GM12878 (cell line): ENCODE measurements at regions not wholly inside any gene's neighbourhood (a gene's known extent, or its start where the extent isn't known, plus 50 kb on each side); places are given as distances from the start of the nearest gene placed in this dataset.

Source experiments
- ATAC-seq: fragments of 200-7000 bp; cut with Tn5 transposase; 3 replicates; pipeline ENCODE4 v1.9.1; 2020; ENCODE audit warnings: mild to moderate bottlenecking, moderate library complexity
- BruUV-seq: library from RNA; stranded (reverse); fragments of 400-500 nt; replicated peaks from 2 replicates; lab custom pipeline; 2021; lab: Mats Ljungman, UMichigan
- CTCF ChIA-PET: fragments of 300-600 bp; sonication (Branson Sonifier 250); formaldehyde crosslinking; extraction: SDS; loops from one replicate; lab custom pipeline; 2021; ENCODE audit warnings: inconsistent platforms; lab: Yijun Ruan, JAX
- POLR2A ChIA-PET: fragments of 350-600 bp; formaldehyde crosslinking; extraction: SDS; loops from one replicate; lab custom pipeline; 2021; ENCODE audit warnings: inconsistent platforms; lab: Charles Lee
- RAD21 ChIA-PET: fragments of 300-600 bp; sonication (Branson Sonifier 250); formaldehyde crosslinking; loops from one replicate; lab custom pipeline; 2023; ENCODE audit warnings: antibody characterized with exemption; ENCODE audit not compliant: unreplicated experiment; lab: Charles Lee
- SMC1A ChIA-PET: fragments of 300-600 bp; sonication (Branson Sonifier 250); formaldehyde crosslinking; loops from one replicate; lab custom pipeline; 2023; ENCODE audit not compliant: unreplicated experiment, uncharacterized antibody; lab: Charles Lee
- DNase-seq: peaks from one replicate; pipeline ENCODE4 v3.0.0-alpha.2; 2011; ENCODE audit warnings: low read depth, low spot score
- FAIRE-seq: peaks from 3 replicates; lab custom pipeline; 2011; peaks lifted over from hg19 to GRCh38; lab: Jason Lieb, UNC
- H2AFZ ChIP-seq: 2 replicates; pipeline ENCODE4 v1.6.0; 2011; ENCODE audit warnings: low read depth, low read length, control low read depth; ENCODE audit not compliant: control insufficient read depth
- H3K27ac ChIP-seq: 2 replicates; pipeline ENCODE4 v1.5.1; 2011; ENCODE audit warnings: control low read depth; ENCODE audit not compliant: control insufficient read depth, insufficient read depth
- H3K27me3 ChIP-seq, 2 experiments: replicated peaks in 1 of 2; 2 replicates each; pipeline versions ENCODE4 v1.6.0 to v1.6.1; 2011; ENCODE audit warnings: low read length in 1 of 2; ENCODE audit not compliant: control insufficient read depth in 2 of 2, insufficient read depth in 2 of 2
- H3K36me3 ChIP-seq, 2 experiments: 2 replicates each; pipeline ENCODE4 v1.5.1; 2011; ENCODE audit warnings: low read length in 1 of 2; ENCODE audit not compliant: control insufficient read depth in 2 of 2, insufficient read depth in 2 of 2
- H3K4me1 ChIP-seq: 2 replicates; pipeline ENCODE4 v1.6.1; 2011; ENCODE audit warnings: mild to moderate bottlenecking, low read length, moderate library complexity, mixed read lengths; ENCODE audit not compliant: control insufficient read depth, insufficient read depth
- H3K4me2 ChIP-seq: 2 replicates; pipeline ENCODE4 v1.6.0; 2011; ENCODE audit warnings: control low read depth; ENCODE audit not compliant: control insufficient read depth, insufficient read depth
- H3K4me3 ChIP-seq: fragments of 200-600 bp; sonication (generic); 2 replicates; pipeline ENCODE4 v1.5.1; 2016
- H3K79me2 ChIP-seq: 2 replicates; pipeline ENCODE4 v1.6.0; 2011; ENCODE audit warnings: low read length; ENCODE audit not compliant: control insufficient read depth, insufficient read depth
- H3K9ac ChIP-seq: 2 replicates; pipeline ENCODE4 v1.8.0; 2011; ENCODE audit warnings: low read length, control low read depth, mixed read lengths; ENCODE audit not compliant: control insufficient read depth, insufficient read depth
- H3K9me3 ChIP-seq: replicated peaks from 3 replicates; pipeline ENCODE4 v1.5.1; 2011; ENCODE audit warnings: mild to moderate bottlenecking, low read length; ENCODE audit not compliant: control insufficient read depth, insufficient read depth
- H4K20me1 ChIP-seq: 2 replicates; pipeline ENCODE4 v1.6.0; 2011; ENCODE audit not compliant: control insufficient read depth, insufficient read depth
- BCL11A ChIP-seq: IDR thresholded peaks from 2 replicates; pipeline ENCODE4 v1.6.1; 2011; ENCODE audit warnings: low read depth, low read length
- BRCA1 ChIP-seq: IDR thresholded peaks from 2 replicates; pipeline ENCODE4 v1.6.1; 2011; ENCODE audit warnings: low read depth, low read length, improper control_type of control experiment
- CHD4 ChIP-seq: fragments of 200-600 bp; sonication (generic); IDR thresholded peaks from 2 replicates; pipeline ENCODE4 v1.6.1; 2016; ENCODE audit warnings: mild to moderate bottlenecking
- E2F8 ChIP-seq: fragments of 450-650 bp; IDR thresholded peaks from 2 replicates; pipeline ENCODE4 v1.6.1; 2018; ENCODE audit warnings: mild to moderate bottlenecking, low read depth, moderate library complexity; ENCODE audit not compliant: partially characterized antibody
- GABPA ChIP-seq: IDR thresholded peaks from 2 replicates; pipeline ENCODE4 v1.6.1; 2014; ENCODE audit warnings: antibody characterized with exemption, low read depth, mild to moderate bottlenecking, inconsistent platforms
- IKZF2 ChIP-seq, 2 experiments: fragments of 450-650 bp; IDR thresholded peaks; 2 replicates each; pipeline ENCODE4 v1.6.1; 2017; ENCODE audit warnings: mild to moderate bottlenecking in 2 of 2, moderate library complexity in 2 of 2
- IRF3 ChIP-seq: fragments of 450-650 bp; IDR thresholded peaks from 2 replicates; pipeline ENCODE4 v1.6.1; 2014; ENCODE audit warnings: mild to moderate bottlenecking
- MTA3 ChIP-seq: IDR thresholded peaks from 2 replicates; pipeline ENCODE4 v1.6.1; 2012; ENCODE audit warnings: low read length, inconsistent platforms, borderline replicate concordance
- RB1 ChIP-seq: fragments of 450-650 bp; formaldehyde crosslinking; IDR thresholded peaks from 2 replicates; pipeline ENCODE4 v1.6.1; 2017; ENCODE audit warnings: mild to moderate bottlenecking, borderline replicate concordance
- SMAD1 ChIP-seq: fragments of 450-650 bp; IDR thresholded peaks from 2 replicates; pipeline ENCODE4 v1.6.1; 2018; ENCODE audit warnings: mild to moderate bottlenecking, low read depth; ENCODE audit not compliant: partially characterized antibody
- SREBF2 ChIP-seq: IDR thresholded peaks from 2 replicates; pipeline ENCODE4 v1.6.1; 2012; ENCODE audit warnings: mild to moderate bottlenecking, low read length
- SUPT20H ChIP-seq: IDR thresholded peaks from 2 replicates; pipeline ENCODE4 v1.6.1; 2011; ENCODE audit warnings: low read depth, mild to moderate bottlenecking, low read length, moderate library complexity, borderline replicate concordance; ENCODE audit not compliant: control insufficient read depth
- SUZ12 ChIP-seq: fragments of 200-600 bp; sonication (generic); IDR thresholded peaks from one replicate; pipeline ENCODE4 v1.6.1; 2018; ENCODE audit warnings: antibody characterized with exemption, mild to moderate bottlenecking; ENCODE audit not compliant: unreplicated experiment
- TAF1 ChIP-seq: IDR thresholded peaks from 2 replicates; pipeline ENCODE4 v1.6.1; 2011; ENCODE audit warnings: mild to moderate bottlenecking, low read depth, low read length, borderline replicate concordance
- TCF12 ChIP-seq: IDR thresholded peaks from 2 replicates; pipeline ENCODE4 v1.6.1; 2011; ENCODE audit warnings: low read depth, mild to moderate bottlenecking, low read length
- TCF3 ChIP-seq: IDR thresholded peaks from 2 replicates; pipeline ENCODE4 v1.6.1; 2012; ENCODE audit warnings: low read depth, mild to moderate bottlenecking, low read length, borderline replicate concordance; ENCODE audit not compliant: insufficient read depth
- YBX1 ChIP-seq: fragments of 450-650 bp; IDR thresholded peaks from 2 replicates; pipeline ENCODE4 v1.6.1; 2016; ENCODE audit warnings: antibody characterized with exemption
- ZBED1 ChIP-seq: IDR thresholded peaks from 2 replicates; pipeline ENCODE4 v1.6.1; 2016; ENCODE audit warnings: borderline replicate concordance
- WGBS: methylation state at CpG from one replicate; pipeline ENCODE4 v1.1.6; 2016; ENCODE audit warnings: low lambda C conversion rate; ENCODE audit not compliant: insufficient replicate concordance, insufficient coverage; ENCODE audit errors: missing lambda C conversion rate; 5-methylcytosine and 5-hydroxymethylcytosine counted together
- in situ Hi-C: fragments of 300-500 bp; cut with MboI; formaldehyde crosslinking; loops from 9 replicates; pipeline ENCODE4 v1.14.3; 2018; ENCODE audit warnings: mixed read lengths
- intact Hi-C: fragments of 100-400 bp; cut with micrococcal nuclease; formaldehyde crosslinking; loops from one replicate; pipeline ENCODE4 v1.14.2; 2022; ENCODE audit not compliant: unreplicated experiment
- TF ChIP-seq, protein P1 (sequence below): fragments of 450-650 bp; IDR thresholded peaks from 2 replicates; pipeline ENCODE4 v1.6.1; 2017; ENCODE audit warnings: mild to moderate bottlenecking, moderate library complexity

DNA sequence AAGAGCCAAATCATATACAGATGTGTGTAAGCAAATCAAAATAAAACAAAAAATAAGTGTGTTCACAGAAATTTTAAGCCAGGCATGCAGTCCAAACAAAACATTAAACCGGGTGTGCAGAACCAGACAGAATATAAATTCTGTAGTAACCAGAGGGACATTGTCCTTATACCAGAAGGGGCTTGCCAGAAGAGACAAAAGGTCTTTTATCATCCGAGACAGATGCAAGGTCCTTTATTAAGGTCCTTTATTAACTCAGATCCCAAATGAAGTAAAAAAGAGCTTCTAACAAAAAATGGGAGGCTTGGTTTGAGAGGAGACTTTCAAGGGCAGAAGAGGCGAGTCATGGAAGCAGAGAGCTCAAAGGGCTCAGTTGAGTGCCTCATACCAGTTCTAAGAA is 59.2 kb downstream of the RGS12 start (continued):
- no peak for TF ChIP-seq E2F8
- no peak for TF ChIP-seq MTA3
- TF ChIP-seq GABPA: no peak
- TF ChIP-seq YBX1: no peak
- TF ChIP-seq SMAD1: no peak
- no peak for TF ChIP-seq TAF1
- TF ChIP-seq IRF3: no peak

DNA sequence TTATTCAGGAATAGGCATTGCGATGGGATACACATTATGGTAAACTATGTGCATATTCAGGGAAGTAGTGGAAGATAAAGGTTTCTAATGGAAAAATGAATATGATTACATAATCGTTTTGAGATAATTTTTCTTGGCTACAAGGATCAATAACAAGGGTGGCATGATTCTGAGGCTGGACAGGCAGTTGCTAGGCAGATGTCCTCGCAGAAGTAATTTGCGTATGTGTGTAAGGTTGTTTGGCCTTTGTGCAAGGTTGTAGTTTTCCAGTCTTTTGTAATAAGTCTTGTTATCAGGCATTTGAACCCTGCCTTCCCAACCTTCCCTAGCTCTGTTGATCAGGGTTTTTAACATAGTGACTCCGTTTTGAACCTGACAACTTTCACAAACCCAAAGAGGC is 59.7 kb downstream of the RGS12 start:
- in situ Hi-C loops (no loop called here), intact Hi-C loops (no loop called here)
- Histone ChIP-seq H3K36me3 (no peaks in the 10 kb centered on the region), H3K79me2 (no peaks in the 10 kb centered on the region), H3K27ac (no peak overlapping the region), H2AFZ (no peak overlapping the region), H3K9me3 (peaks cover 7% of the 10 kb centered on the region; the same call in 2 of the 3 replicates), H3K9ac (no peak overlapping the region), H3K4me3 (no peak overlapping the region), H4K20me1 (no peaks in the 10 kb centered on the region), H3K4me1 (peaks cover 8% of the 10 kb centered on the region; the same call in 1 of the 2 replicates), H3K4me2 (no peak overlapping the region), H3K27me3 (no peaks in the 10 kb centered on the region)
- FAIRE-seq: no peak
- ChIA-PET RAD21 (no interaction called here), CTCF (interaction anchor here (0.8 kb wide), 1 partner anchor 82 kb away, joined by 4 read pairs; no protein-coding TSS in a partner anchor), POLR2A (no interaction called here), SMC1A (no interaction called here)
- WGBS: 56% methylated on average over 5 of the region's 5 CpGs
- no TSS peak for BruUV-seq
- DNase-seq: no peak
- ATAC-seq: no peak
- TF ChIP-seq TCF12 (no peak), BCL11A (no peak), CHD4 (no peak), BRCA1 (no peak), SUZ12 (no peak), SUPT20H (no peak), RB1 (no peak), ZBED1 (no peak), IKZF2 (IDR thresholded peaks at IDR 0.05) (no peak), SREBF2 (no peak), TCF3 (no peak)
- TF ChIP-seq, protein P1, sequence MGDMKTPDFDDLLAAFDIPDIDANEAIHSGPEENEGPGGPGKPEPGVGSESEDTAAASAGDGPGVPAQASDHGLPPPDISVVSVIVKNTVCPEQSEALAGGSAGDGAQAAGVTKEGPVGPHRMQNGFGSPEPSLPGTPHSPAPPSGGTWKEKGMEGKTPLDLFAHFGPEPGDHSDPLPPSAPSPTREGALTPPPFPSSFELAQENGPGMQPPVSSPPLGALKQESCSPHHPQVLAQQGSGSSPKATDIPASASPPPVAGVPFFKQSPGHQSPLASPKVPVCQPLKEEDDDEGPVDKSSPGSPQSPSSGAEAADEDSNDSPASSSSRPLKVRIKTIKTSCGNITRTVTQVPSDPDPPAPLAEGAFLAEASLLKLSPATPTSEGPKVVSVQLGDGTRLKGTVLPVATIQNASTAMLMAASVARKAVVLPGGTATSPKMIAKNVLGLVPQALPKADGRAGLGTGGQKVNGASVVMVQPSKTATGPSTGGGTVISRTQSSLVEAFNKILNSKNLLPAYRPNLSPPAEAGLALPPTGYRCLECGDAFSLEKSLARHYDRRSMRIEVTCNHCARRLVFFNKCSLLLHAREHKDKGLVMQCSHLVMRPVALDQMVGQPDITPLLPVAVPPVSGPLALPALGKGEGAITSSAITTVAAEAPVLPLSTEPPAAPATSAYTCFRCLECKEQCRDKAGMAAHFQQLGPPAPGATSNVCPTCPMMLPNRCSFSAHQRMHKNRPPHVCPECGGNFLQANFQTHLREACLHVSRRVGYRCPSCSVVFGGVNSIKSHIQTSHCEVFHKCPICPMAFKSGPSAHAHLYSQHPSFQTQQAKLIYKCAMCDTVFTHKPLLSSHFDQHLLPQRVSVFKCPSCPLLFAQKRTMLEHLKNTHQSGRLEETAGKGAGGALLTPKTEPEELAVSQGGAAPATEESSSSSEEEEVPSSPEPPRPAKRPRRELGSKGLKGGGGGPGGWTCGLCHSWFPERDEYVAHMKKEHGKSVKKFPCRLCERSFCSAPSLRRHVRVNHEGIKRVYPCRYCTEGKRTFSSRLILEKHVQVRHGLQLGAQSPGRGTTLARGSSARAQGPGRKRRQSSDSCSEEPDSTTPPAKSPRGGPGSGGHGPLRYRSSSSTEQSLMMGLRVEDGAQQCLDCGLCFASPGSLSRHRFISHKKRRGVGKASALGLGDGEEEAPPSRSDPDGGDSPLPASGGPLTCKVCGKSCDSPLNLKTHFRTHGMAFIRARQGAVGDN: no peak
